Fibroblast of lung (primary cell): ENCODE measurements at regions not wholly inside any gene's neighbourhood (a gene's known extent, or its start where the extent isn't known, plus 50 kb on each side); places are given as distances from the start of the nearest gene placed in this dataset.

Experiments used
- CTCF ChIP-seq, 2 donors: IDR thresholded peaks in 1 of 2; conservative IDR thresholded peaks in 1 of 2; 1 replicate in 1 of 2; 2 replicates in 1 of 2; pipeline ENCODE4 v1.5.1; 2011 to 2012; ENCODE audit warnings: low read length in 2 of 2, control low read depth in 1 of 2, inconsistent platforms in 1 of 2, low read depth in 1 of 2, mild to moderate bottlenecking in 1 of 2
- EZH2 ChIP-seq: IDR thresholded peaks from 2 replicates; pipeline ENCODE4 v1.5.1; 2012; ENCODE audit warnings: low read length, control low read depth, mild to moderate bottlenecking; ENCODE audit errors: missing control alignments

GRCh38 chr5:85732185-85732584, 885.6 kb upstream of the COX7C start:
- TF ChIP-seq CTCF (conservative IDR thresholded peaks at IDR 0.05 in 1 of 2, IDR thresholded peaks at IDR 0.05 in 1 of 2; ENCODE audit: low read depth in 1 of 2, low read length in 2 of 2) (no peak), EZH2 (no peak)
